ENCODE measurements at regions not wholly inside any gene's neighbourhood (a gene's known extent, or its start where the extent isn't known, plus 50 kb on each side); places are given as distances from the start of the nearest gene placed in this dataset.

GRCh38 chr1:81310250-81310649, 490.5 kb upstream of the ADGRL2 start:
- TF ChIP-seq CTCF (conservative IDR thresholded peaks at IDR 0.05): no peak
- Mint-ChIP-seq H3K4me3 (no peak overlapping the region), H3K27ac (ENCODE audit: unreplicated experiment) (no peak overlapping the region), H3K36me3 (ENCODE audit: low read depth) (no peaks in the 10 kb centered on the region), H3K9me3 (no peaks in the 10 kb centered on the region), H3K4me1 (peaks cover 72% of the 10 kb centered on the region), H3K27me3 (ENCODE audit: low read depth) (no peaks in the 10 kb centered on the region)
- DNase-seq (ENCODE audit: low read depth, low spot score): no peak

- H3K4me1 Mint-ChIP-seq: peaks cover 61% of the 10 kb centered on the region
- no peaks in the 10 kb centered on the region for H3K36me3 Mint-ChIP-seq (ENCODE audit: low read depth)
- no peak overlapping the region for H3K27ac Mint-ChIP-seq (ENCODE audit: unreplicated experiment)
- DNase-seq (ENCODE audit: low read depth, low spot score): no peak
- no peak for TF ChIP-seq CTCF (conservative IDR thresholded peaks at IDR 0.05)
- H3K9me3 Mint-ChIP-seq: no peaks in the 10 kb centered on the region
- H3K27me3 Mint-ChIP-seq (ENCODE audit: low read depth): no peaks in the 10 kb centered on the region
- peak overlapping the region; percentile 56 for H3K4me3 Mint-ChIP-seq
These were observed 492.5 kb upstream of the ADGRL2 start for GRCh38 chr1:81308191-81308590.

GRCh38 chr1:81307786-81308185, 492.9 kb upstream of the ADGRL2 start:
- Mint-ChIP-seq H3K27me3 (ENCODE audit: low read depth) (no peaks in the 10 kb centered on the region), H3K4me3 (peak overlapping the region; percentile 56), H3K27ac (ENCODE audit: unreplicated experiment) (no peak overlapping the region), H3K36me3 (ENCODE audit: low read depth) (no peaks in the 10 kb centered on the region), H3K9me3 (no peaks in the 10 kb centered on the region), H3K4me1 (peaks cover 57% of the 10 kb centered on the region)
- no peak for DNase-seq (ENCODE audit: low read depth, low spot score)
- no peak for TF ChIP-seq CTCF (conservative IDR thresholded peaks at IDR 0.05)

GRCh38 chr1:81305997-81306452, 494.7 kb upstream of the ADGRL2 start:
- Mint-ChIP-seq H3K27me3 (ENCODE audit: low read depth) (no peaks in the 10 kb centered on the region), H3K4me3 (no peak overlapping the region), H3K36me3 (ENCODE audit: low read depth) (no peaks in the 10 kb centered on the region), H3K9me3 (no peaks in the 10 kb centered on the region), H3K4me1 (peaks cover 41% of the 10 kb centered on the region), H3K27ac (ENCODE audit: unreplicated experiment) (no peak overlapping the region)
- peak; percentile 29 for DNase-seq (ENCODE audit: low read depth, low spot score)
- TF ChIP-seq CTCF (conservative IDR thresholded peaks at IDR 0.05): peak; percentile 65

GRCh38 chr1:81304187-81304586, 496.5 kb upstream of the ADGRL2 start:
- DNase-seq (ENCODE audit: low read depth, low spot score): no peak
- no peaks in the 10 kb centered on the region for H3K9me3 Mint-ChIP-seq
- no peak overlapping the region for H3K27ac Mint-ChIP-seq (ENCODE audit: unreplicated experiment)
- no peak for TF ChIP-seq CTCF (conservative IDR thresholded peaks at IDR 0.05)
- H3K4me3 Mint-ChIP-seq: no peak overlapping the region
- no peaks in the 10 kb centered on the region for H3K36me3 Mint-ChIP-seq (ENCODE audit: low read depth)
- peaks cover 24% of the 10 kb centered on the region for H3K4me1 Mint-ChIP-seq
- H3K27me3 Mint-ChIP-seq (ENCODE audit: low read depth): no peaks in the 10 kb centered on the region

- H3K4me1 Mint-ChIP-seq: peaks cover 7% of the 10 kb centered on the region
- no peaks in the 10 kb centered on the region for H3K27me3 Mint-ChIP-seq (ENCODE audit: low read depth)
- no peak for DNase-seq (ENCODE audit: low read depth, low spot score)
- H3K4me3 Mint-ChIP-seq: no peak overlapping the region
- peaks cover 3% of the 10 kb centered on the region for H3K9me3 Mint-ChIP-seq
- H3K36me3 Mint-ChIP-seq (ENCODE audit: low read depth): no peaks in the 10 kb centered on the region
- TF ChIP-seq CTCF (conservative IDR thresholded peaks at IDR 0.05): no peak
- no peak overlapping the region for H3K27ac Mint-ChIP-seq (ENCODE audit: unreplicated experiment)
These were observed 500.8 kb upstream of the ADGRL2 start for GRCh38 chr1:81299892-81300291.
